GM12892 (cell line): ENCODE measurements at regions not wholly inside any gene's neighbourhood (a gene's known extent, or its start where the extent isn't known, plus 50 kb on each side); places are given as distances from the start of the nearest gene placed in this dataset.

Source experiments
- POLR2A ChIP-seq: IDR thresholded peaks from 2 replicates; pipeline ENCODE4 v1.6.1; 2011; ENCODE audit warnings: low read depth, low read length, control low read depth
- POLR2AphosphoS5 ChIP-seq: IDR thresholded peaks from 2 replicates; pipeline ENCODE4 v1.6.1; 2011; ENCODE audit warnings: low read depth, low read length, control low read depth

DNA sequence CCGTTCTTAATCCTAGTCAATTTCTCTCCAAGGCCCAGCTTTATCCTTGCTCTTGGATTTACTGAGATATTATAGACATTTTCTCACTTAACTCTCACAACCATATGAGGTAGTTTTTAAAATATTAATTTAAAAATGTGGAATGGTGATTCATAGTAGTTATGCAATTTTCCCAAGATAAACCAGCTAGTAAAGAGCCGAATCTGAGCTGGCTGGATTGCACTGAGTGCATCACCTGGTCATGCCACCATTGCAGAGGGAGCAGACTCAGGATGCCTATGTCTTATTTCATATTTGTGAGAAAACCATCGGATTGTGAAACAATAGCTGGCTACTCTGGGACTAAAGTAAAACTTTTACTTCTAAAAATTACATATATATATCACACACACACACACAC, 494.0 kb downstream of the KCNT2 start:
- TF ChIP-seq POLR2A (no peak), POLR2AphosphoS5 (no peak)
